GM12875 (cell line): ENCODE measurements at regions not wholly inside any gene's neighbourhood (a gene's known extent, or its start where the extent isn't known, plus 50 kb on each side); places are given as distances from the start of the nearest gene placed in this dataset.

ENCODE experiments used
- H3K4me3 ChIP-seq: one replicate; pipeline ENCODE4 v1.5.1; 2011; ENCODE audit warnings: low read depth, low read length, control low read depth
- CTCF ChIP-seq: IDR thresholded peaks from 2 replicates; pipeline ENCODE4 v1.5.1; 2011; ENCODE audit warnings: low read depth, mild to moderate bottlenecking, control low read depth, inconsistent platforms, low read length, moderate library complexity, borderline replicate concordance; ENCODE audit not compliant: insufficient read depth

GRCh38 chr11:127055236-127055635 is 54.7 kb upstream of the KIRREL3 start:
- no peak for TF ChIP-seq CTCF
- no peak overlapping the region for H3K4me3 ChIP-seq

GRCh38 chr11:127054153-127054552 is 53.6 kb upstream of the KIRREL3 start:
- H3K4me3 ChIP-seq, result no peak overlapping the region
- no peak for TF ChIP-seq CTCF

GRCh38 chr11:127052404-127052803 is 51.8 kb upstream of the KIRREL3 start:
- H3K4me3 ChIP-seq, result no peak overlapping the region
- TF ChIP-seq CTCF, result no peak
